ENCODE measurements at regions not wholly inside any gene's neighbourhood (a gene's known extent, or its start where the extent isn't known, plus 50 kb on each side); places are given as distances from the start of the nearest gene placed in this dataset.

DNA sequence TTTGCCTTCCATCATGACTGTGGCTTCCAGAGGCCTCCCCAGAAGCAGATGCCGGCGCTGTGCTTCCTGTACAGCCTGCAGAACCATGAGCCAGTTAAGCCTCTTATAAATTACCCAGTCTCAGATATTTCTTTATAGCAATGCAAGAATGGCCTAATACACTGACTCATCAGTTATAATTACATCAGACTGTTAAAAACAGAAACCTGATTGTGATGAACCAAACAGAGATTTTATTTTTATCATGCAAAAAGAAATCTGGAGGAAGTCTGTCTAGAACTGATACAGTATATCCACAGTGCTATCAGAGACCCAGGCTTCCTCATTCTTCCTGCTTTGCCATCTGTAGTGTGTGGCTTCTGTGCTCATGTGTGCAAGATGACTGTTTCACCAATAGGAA is 93.4 kb upstream of the MEX3C start:
- H2BK120ac ChIP-seq (ENCODE audit: low read depth, low read length), result no peak overlapping the region
- no peaks in the 10 kb centered on the region for H3K36me3 ChIP-seq (replicated peaks in 1 of 2; ENCODE audit: control insufficient read depth in 2 of 2, insufficient read depth in 2 of 2, low read length in 2 of 2)
- H2BK15ac ChIP-seq (ENCODE audit: low read length), result no peak overlapping the region
- no peak overlapping the region for H3K27ac ChIP-seq (replicated peaks; ENCODE audit: low read length)
- H3K4me3 ChIP-seq (ENCODE audit: low read length in 2 of 2), result no peak overlapping the region
- H4K91ac ChIP-seq (ENCODE audit: low read depth, low read length, poor library complexity), result no peak overlapping the region
- H3K27me3 ChIP-seq (ENCODE audit: control insufficient read depth in 3 of 3, insufficient read depth in 3 of 3, low read depth in 1 of 3, low read length in 3 of 3), result no peaks in the 10 kb centered on the region
- DNase-seq (ENCODE audit: low spot score), result no peak
- no peak overlapping the region for H3K4me2 ChIP-seq (ENCODE audit: insufficient read depth, low read length, poor library complexity, severe bottlenecking)
- no peak overlapping the region for H3K4ac ChIP-seq (ENCODE audit: low read length)
- no CpG with 5 or more reads among the region's 2 CpGs for WGBS, 2 donors (ENCODE audit: extremely low coverage in 2 of 2, insufficient read length in 2 of 2, insufficient replicate concordance in 1 of 2)
- no peak overlapping the region for H4K8ac ChIP-seq (ENCODE audit: low read depth, low read length)
- no peaks in the 10 kb centered on the region for H3K9me3 ChIP-seq (replicated peaks in 1 of 2; ENCODE audit: control insufficient read depth in 2 of 2, insufficient read depth in 1 of 2, low read depth in 1 of 2, low read length in 2 of 2)
- H2BK12ac ChIP-seq (ENCODE audit: low read length), result no peak overlapping the region
- no peak overlapping the region for H3K14ac ChIP-seq (ENCODE audit: low read length)
- no peak overlapping the region for H2AK5ac ChIP-seq (ENCODE audit: low read depth, low read length)
- peaks cover 0 to 3% of the 10 kb centered on the region in 2 donors for H3K4me1 ChIP-seq (ENCODE audit: control insufficient read depth in 2 of 2, insufficient read depth in 1 of 2, low read depth in 1 of 2, low read length in 2 of 2)
- H3K23ac ChIP-seq (ENCODE audit: low read depth, low read length, poor library complexity), result no peak overlapping the region
- no peak overlapping the region for H3K18ac ChIP-seq (ENCODE audit: low read length)
- H3K79me1 ChIP-seq (ENCODE audit: low read depth, low read length), result no peaks in the 10 kb centered on the region
- H2AFZ ChIP-seq (ENCODE audit: low read length), result no peak overlapping the region
- no peak overlapping the region for H3K9ac ChIP-seq (ENCODE audit: low read depth, low read length, poor library complexity)
- no peak overlapping the region for H2BK5ac ChIP-seq (ENCODE audit: low read length)

DNA sequence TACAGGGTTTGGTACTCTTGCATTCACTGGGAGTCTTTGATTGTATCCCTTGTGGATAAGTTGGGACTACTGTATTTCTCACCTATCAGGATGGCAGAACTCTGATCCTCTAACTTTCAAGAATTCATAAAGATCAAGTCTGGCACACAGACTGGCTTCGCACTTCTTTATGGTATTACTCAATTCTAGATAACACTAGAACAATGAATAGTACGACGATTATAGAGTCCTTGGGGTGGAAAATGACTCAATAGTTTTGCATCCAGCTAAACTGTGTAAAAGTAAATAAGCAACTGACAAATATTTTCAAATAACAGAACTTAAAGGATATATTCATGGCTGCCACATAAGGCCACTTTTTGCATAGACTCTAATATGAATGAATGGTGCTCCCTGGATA is 103.4 kb upstream of the MEX3C start:
- no peaks in the 10 kb centered on the region for H3K36me3 ChIP-seq (replicated peaks in 1 of 2; ENCODE audit: control insufficient read depth in 2 of 2, insufficient read depth in 2 of 2, low read length in 2 of 2)
- no peaks in the 10 kb centered on the region for H3K79me1 ChIP-seq (ENCODE audit: low read depth, low read length)
- H4K8ac ChIP-seq (ENCODE audit: low read depth, low read length), result no peak overlapping the region
- H3K4me3 ChIP-seq (ENCODE audit: low read length in 2 of 2), result no peak overlapping the region
- H3K4me2 ChIP-seq (ENCODE audit: insufficient read depth, low read length, poor library complexity, severe bottlenecking), result no peak overlapping the region
- H3K4ac ChIP-seq (ENCODE audit: low read length), result no peak overlapping the region
- H2BK120ac ChIP-seq (ENCODE audit: low read depth, low read length), result no peak overlapping the region
- H3K14ac ChIP-seq (ENCODE audit: low read length), result no peak overlapping the region
- no peak overlapping the region for H2AFZ ChIP-seq (ENCODE audit: low read length)
- no peak overlapping the region for H3K18ac ChIP-seq (ENCODE audit: low read length)
- H3K4me1 ChIP-seq (ENCODE audit: control insufficient read depth in 2 of 2, insufficient read depth in 1 of 2, low read depth in 1 of 2, low read length in 2 of 2), result no peaks in the 10 kb centered on the region
- H3K9me3 ChIP-seq (replicated peaks in 1 of 2; ENCODE audit: control insufficient read depth in 2 of 2, insufficient read depth in 1 of 2, low read depth in 1 of 2, low read length in 2 of 2), result no peaks in the 10 kb centered on the region
- no peak overlapping the region for H3K27ac ChIP-seq (replicated peaks; ENCODE audit: low read length)
- no peak overlapping the region for H2AK5ac ChIP-seq (ENCODE audit: low read depth, low read length)
- no peak overlapping the region for H2BK12ac ChIP-seq (ENCODE audit: low read length)
- no CpG with 5 or more reads among the region's 3 CpGs for WGBS, 2 donors (ENCODE audit: extremely low coverage in 2 of 2, insufficient read length in 2 of 2, insufficient replicate concordance in 1 of 2)
- H4K91ac ChIP-seq (ENCODE audit: low read depth, low read length, poor library complexity), result no peak overlapping the region
- no peak overlapping the region for H2BK5ac ChIP-seq (ENCODE audit: low read length)
- H3K27me3 ChIP-seq (ENCODE audit: control insufficient read depth in 3 of 3, insufficient read depth in 3 of 3, low read depth in 1 of 3, low read length in 3 of 3), result no peaks in the 10 kb centered on the region
- no peak overlapping the region for H2BK15ac ChIP-seq (ENCODE audit: low read length)
- no peak for DNase-seq (ENCODE audit: low spot score)
- H3K23ac ChIP-seq (ENCODE audit: low read depth, low read length, poor library complexity), result no peak overlapping the region
- H3K9ac ChIP-seq (ENCODE audit: low read depth, low read length, poor library complexity), result no peak overlapping the region

DNA sequence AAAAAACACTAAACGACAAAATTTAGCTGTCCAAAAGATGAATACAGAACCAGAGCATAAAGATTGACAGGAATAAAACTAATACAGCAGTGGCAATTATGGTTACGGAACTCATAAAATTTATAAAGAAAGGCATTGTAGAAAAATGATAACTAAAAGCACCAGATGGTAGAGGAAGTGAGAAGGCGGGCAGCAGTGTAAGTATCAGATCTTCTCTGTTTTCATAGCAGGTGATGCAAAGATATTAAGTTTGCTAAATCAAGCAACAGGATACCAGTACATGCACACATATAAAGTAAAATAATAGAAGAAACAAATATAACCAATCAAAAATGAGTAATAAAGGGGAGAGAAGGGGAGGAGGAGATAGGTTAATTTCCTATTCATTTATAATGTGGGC is 103.9 kb upstream of the MEX3C start:
- H4K91ac ChIP-seq (ENCODE audit: low read depth, low read length, poor library complexity), result no peak overlapping the region
- DNase-seq (ENCODE audit: low spot score), result no peak
- H2AFZ ChIP-seq (ENCODE audit: low read length), result no peak overlapping the region

DNA sequence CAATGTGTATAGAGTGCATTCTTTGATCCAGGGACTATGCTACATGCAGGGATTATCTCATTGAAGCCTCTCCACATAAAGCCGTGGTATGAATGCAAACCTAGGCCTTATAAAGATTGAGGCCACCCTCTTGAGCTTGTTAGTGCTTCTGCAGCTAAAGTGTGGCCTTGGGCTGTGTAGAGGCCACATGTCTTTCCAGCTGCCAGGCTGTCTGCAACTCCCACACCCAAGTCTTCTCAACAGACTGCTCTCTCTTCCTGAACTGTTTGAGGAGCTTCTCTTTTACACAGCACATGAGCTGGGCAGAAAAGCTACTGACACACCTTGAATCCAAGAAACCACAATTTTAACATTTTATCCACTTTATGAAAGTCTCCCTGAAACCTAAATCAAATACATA is 119.2 kb upstream of the MEX3C start:
- Histone ChIP-seq H4K91ac (ENCODE audit: low read depth, low read length, poor library complexity) (no peak overlapping the region), H3K9ac (ENCODE audit: low read depth, low read length, poor library complexity) (no peak overlapping the region), H2BK120ac (ENCODE audit: low read depth, low read length) (no peak overlapping the region), H3K27me3 (ENCODE audit: control insufficient read depth in 3 of 3, insufficient read depth in 3 of 3, low read depth in 1 of 3, low read length in 3 of 3) (no peaks in the 10 kb centered on the region), H2AFZ (ENCODE audit: low read length) (no peak overlapping the region), H3K4ac (ENCODE audit: low read length) (no peak overlapping the region), H3K36me3 (replicated peaks in 1 of 2; ENCODE audit: control insufficient read depth in 2 of 2, insufficient read depth in 2 of 2, low read length in 2 of 2) (no peaks in the 10 kb centered on the region), H3K23ac (ENCODE audit: low read depth, low read length, poor library complexity) (no peak overlapping the region), H3K4me2 (ENCODE audit: insufficient read depth, low read length, poor library complexity, severe bottlenecking) (no peak overlapping the region), H3K4me1 (ENCODE audit: control insufficient read depth in 2 of 2, insufficient read depth in 1 of 2, low read depth in 1 of 2, low read length in 2 of 2) (peaks cover 0 to 6% of the 10 kb centered on the region in 2 donors), H2AK5ac (ENCODE audit: low read depth, low read length) (no peak overlapping the region), H2BK15ac (ENCODE audit: low read length) (no peak overlapping the region), H4K8ac (ENCODE audit: low read depth, low read length) (no peak overlapping the region), H3K27ac (replicated peaks; ENCODE audit: low read length) (no peak overlapping the region), H3K9me3 (replicated peaks in 1 of 2; ENCODE audit: control insufficient read depth in 2 of 2, insufficient read depth in 1 of 2, low read depth in 1 of 2, low read length in 2 of 2) (no peaks in the 10 kb centered on the region), H3K18ac (ENCODE audit: low read length) (no peak overlapping the region), H3K4me3 (ENCODE audit: low read length in 2 of 2) (no peak overlapping the region), H3K79me1 (ENCODE audit: low read depth, low read length) (no peaks in the 10 kb centered on the region), H2BK5ac (ENCODE audit: low read length) (no peak overlapping the region), H2BK12ac (ENCODE audit: low read length) (no peak overlapping the region), H3K14ac (ENCODE audit: low read length) (no peak overlapping the region)
- no peak for DNase-seq (ENCODE audit: low spot score)
- no CpG with 5 or more reads among the region's 1 CpG for WGBS, 2 donors (ENCODE audit: extremely low coverage in 2 of 2, insufficient read length in 2 of 2, insufficient replicate concordance in 1 of 2)

More for the DNA sequence above, 103.9 kb upstream of the MEX3C start:
- Histone ChIP-seq H3K79me1 (ENCODE audit: low read depth, low read length) (no peaks in the 10 kb centered on the region), H3K4me3 (ENCODE audit: low read length in 2 of 2) (no peak overlapping the region), H2BK12ac (ENCODE audit: low read length) (no peak overlapping the region), H2AK5ac (ENCODE audit: low read depth, low read length) (no peak overlapping the region), H3K14ac (ENCODE audit: low read length) (no peak overlapping the region), H3K4me1 (ENCODE audit: control insufficient read depth in 2 of 2, insufficient read depth in 1 of 2, low read depth in 1 of 2, low read length in 2 of 2) (no peaks in the 10 kb centered on the region), H3K27ac (replicated peaks; ENCODE audit: low read length) (no peak overlapping the region), H3K18ac (ENCODE audit: low read length) (no peak overlapping the region), H3K4me2 (ENCODE audit: insufficient read depth, low read length, poor library complexity, severe bottlenecking) (no peak overlapping the region), H3K4ac (ENCODE audit: low read length) (no peak overlapping the region), H3K27me3 (ENCODE audit: control insufficient read depth in 3 of 3, insufficient read depth in 3 of 3, low read depth in 1 of 3, low read length in 3 of 3) (no peaks in the 10 kb centered on the region), H3K9me3 (replicated peaks in 1 of 2; ENCODE audit: control insufficient read depth in 2 of 2, insufficient read depth in 1 of 2, low read depth in 1 of 2, low read length in 2 of 2) (no peaks in the 10 kb centered on the region), H2BK15ac (ENCODE audit: low read length) (no peak overlapping the region), H3K23ac (ENCODE audit: low read depth, low read length, poor library complexity) (no peak overlapping the region), H3K9ac (ENCODE audit: low read depth, low read length, poor library complexity) (no peak overlapping the region), H3K36me3 (replicated peaks in 1 of 2; ENCODE audit: control insufficient read depth in 2 of 2, insufficient read depth in 2 of 2, low read length in 2 of 2) (no peaks in the 10 kb centered on the region), H4K8ac (ENCODE audit: low read depth, low read length) (no peak overlapping the region), H2BK120ac (ENCODE audit: low read depth, low read length) (no peak overlapping the region), H2BK5ac (ENCODE audit: low read length) (no peak overlapping the region)
- WGBS, 2 donors (ENCODE audit: extremely low coverage in 2 of 2, insufficient read length in 2 of 2, insufficient replicate concordance in 1 of 2), result no CpG with 5 or more reads among the region's 3 CpGs
